Vagina (tissue), 2 donors: ENCODE measurements at regions not wholly inside any gene's neighbourhood (a gene's known extent, or its start where the extent isn't known, plus 50 kb on each side); places are given as distances from the start of the nearest gene placed in this dataset.

ENCODE experiments used
- DNase-seq, 2 donors: peaks; one replicate each; pipeline ENCODE4 v3.0.0-alpha.2; 2017; ENCODE audit errors: extremely low spot score in 2 of 2
- H3K27ac ChIP-seq: fragments of 200-600 bp; sonication (generic); one replicate; pipeline ENCODE4 v1.5.1; 2019
- H3K27me3 ChIP-seq: fragments of 200-600 bp; sonication (generic); one replicate; pipeline ENCODE4 v1.5.1; 2019
- H3K36me3 ChIP-seq, 2 donors: fragments of 200-600 bp; sonication (generic); one replicate each; pipeline ENCODE4 v1.5.1; 2017 to 2019
- H3K4me1 ChIP-seq: fragments of 200-600 bp; sonication (generic); one replicate; pipeline ENCODE4 v1.5.1; 2019
- H3K4me3 ChIP-seq, 2 donors: fragments of 200-600 bp; sonication (generic); 1 replicate in 1 of 2; 2 replicates in 1 of 2; pipeline ENCODE4 v1.5.1; 2016 to 2019
- H3K9me3 ChIP-seq: fragments of 200-600 bp; sonication (generic); one replicate; pipeline ENCODE4 v1.5.1; 2019
- POLR2A ChIP-seq, 2 donors: fragments of 450-650 bp; IDR thresholded peaks; one replicate each; pipeline ENCODE4 v1.6.1; 2017; ENCODE audit warnings: antibody characterized with exemption in 2 of 2, mild to moderate bottlenecking in 2 of 2, moderate library complexity in 2 of 2
- POLR2AphosphoS5 ChIP-seq, 2 donors: sonication (generic); formaldehyde crosslinking; IDR thresholded peaks; one replicate each; pipeline ENCODE4 v1.9.0; 2017; ENCODE audit warnings: antibody characterized with exemption in 2 of 2, mild to moderate bottlenecking in 2 of 2, low read depth in 1 of 2; ENCODE audit not compliant: insufficient read depth in 1 of 2
- intact Hi-C: fragments of 100-400 bp; cut with DNase I; formaldehyde crosslinking; loops from one replicate; pipeline ENCODE4 v1.15.1; 2023
- TF ChIP-seq, protein P1 (sequence below), 3 experiments: fragments of 450-650 bp in 2 of 3; fragments of 200-600 bp in 1 of 3; sonication (generic) in 1 of 3; IDR thresholded peaks; one replicate each; pipeline ENCODE4 v1.5.1; 2017 to 2019; ENCODE audit warnings: antibody characterized with exemption in 3 of 3, mild to moderate bottlenecking in 2 of 3, moderate library complexity in 2 of 3

DNA sequence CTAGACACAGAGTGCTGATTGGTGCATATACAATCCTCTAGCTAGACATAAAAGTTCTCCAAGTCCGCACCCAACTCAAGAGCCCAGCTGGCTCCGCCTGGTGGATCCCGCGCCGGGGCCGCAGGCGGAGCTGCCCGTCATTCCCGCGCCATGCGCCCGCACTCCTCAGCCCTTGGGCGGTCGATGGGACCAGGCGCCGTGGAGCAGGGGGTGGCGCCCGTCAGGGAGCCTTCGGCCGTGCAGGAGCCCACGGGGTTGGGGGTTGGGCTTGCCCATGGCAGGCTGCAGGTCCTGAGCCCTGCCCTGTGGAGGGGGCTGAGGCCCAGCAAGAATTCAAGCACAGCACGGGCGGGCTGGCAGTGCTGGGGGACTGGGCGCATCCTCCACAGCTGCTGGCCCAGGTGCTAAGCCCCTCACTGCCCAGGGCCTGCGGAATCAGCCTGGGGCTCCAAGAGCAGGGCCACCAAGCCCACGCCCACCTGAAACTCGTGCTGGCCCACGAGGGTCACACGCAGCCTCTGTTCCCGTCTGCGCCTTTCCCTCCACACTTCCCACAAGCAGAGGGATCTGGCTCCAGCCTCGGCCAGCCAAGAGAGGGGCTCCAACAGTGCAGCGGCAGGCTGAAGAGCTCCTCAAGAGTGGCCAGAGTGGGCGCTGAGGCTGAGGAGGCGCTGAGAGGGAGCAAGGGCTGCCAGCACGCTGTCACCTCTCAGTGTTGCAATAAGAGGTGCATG lies 604.2 kb upstream of the POM121L12 start:
- TF ChIP-seq, protein P1, sequence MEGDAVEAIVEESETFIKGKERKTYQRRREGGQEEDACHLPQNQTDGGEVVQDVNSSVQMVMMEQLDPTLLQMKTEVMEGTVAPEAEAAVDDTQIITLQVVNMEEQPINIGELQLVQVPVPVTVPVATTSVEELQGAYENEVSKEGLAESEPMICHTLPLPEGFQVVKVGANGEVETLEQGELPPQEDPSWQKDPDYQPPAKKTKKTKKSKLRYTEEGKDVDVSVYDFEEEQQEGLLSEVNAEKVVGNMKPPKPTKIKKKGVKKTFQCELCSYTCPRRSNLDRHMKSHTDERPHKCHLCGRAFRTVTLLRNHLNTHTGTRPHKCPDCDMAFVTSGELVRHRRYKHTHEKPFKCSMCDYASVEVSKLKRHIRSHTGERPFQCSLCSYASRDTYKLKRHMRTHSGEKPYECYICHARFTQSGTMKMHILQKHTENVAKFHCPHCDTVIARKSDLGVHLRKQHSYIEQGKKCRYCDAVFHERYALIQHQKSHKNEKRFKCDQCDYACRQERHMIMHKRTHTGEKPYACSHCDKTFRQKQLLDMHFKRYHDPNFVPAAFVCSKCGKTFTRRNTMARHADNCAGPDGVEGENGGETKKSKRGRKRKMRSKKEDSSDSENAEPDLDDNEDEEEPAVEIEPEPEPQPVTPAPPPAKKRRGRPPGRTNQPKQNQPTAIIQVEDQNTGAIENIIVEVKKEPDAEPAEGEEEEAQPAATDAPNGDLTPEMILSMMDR (IDR thresholded peaks at IDR 0.05) = no peak
- TF ChIP-seq POLR2AphosphoS5 (IDR thresholded peaks at IDR 0.05; ENCODE audit: insufficient read depth in 1 of 2, low read depth in 1 of 2) (no peak), POLR2A (IDR thresholded peaks at IDR 0.05) (no peak)
- H3K36me3 ChIP-seq = no peaks in the 10 kb centered on the region
- DNase-seq = no peak
- H3K27ac ChIP-seq = no peak overlapping the region
- H3K9me3 ChIP-seq = no peaks in the 10 kb centered on the region
- no peaks in the 10 kb centered on the region for H3K4me1 ChIP-seq
- H3K4me3 ChIP-seq = no peak overlapping the region
- H3K27me3 ChIP-seq = no peaks in the 10 kb centered on the region
- intact Hi-C loops = no loop called here

DNA sequence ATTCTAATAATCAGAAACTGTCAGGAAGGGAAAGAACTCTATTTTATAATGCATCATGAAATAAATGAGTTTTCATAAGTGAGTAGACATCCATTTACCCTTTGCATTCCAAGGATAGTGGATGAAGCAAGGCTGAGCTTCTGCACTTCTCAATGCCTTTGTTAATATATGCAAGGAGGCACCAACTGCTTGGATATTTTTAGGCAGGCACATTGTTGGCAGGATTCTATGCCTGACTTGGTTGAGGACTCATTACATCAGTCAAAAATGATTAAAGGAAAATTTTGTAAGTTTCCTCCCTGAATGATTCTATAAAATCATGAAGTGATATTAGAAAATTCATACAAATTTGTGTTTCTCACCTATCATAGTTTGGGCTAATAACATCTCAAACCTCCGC lies 612.2 kb upstream of the POM121L12 start:
- Histone ChIP-seq H3K27me3 (no peaks in the 10 kb centered on the region), H3K4me3 (no peak overlapping the region), H3K9me3 (no peaks in the 10 kb centered on the region), H3K36me3 (no peaks in the 10 kb centered on the region), H3K4me1 (no peaks in the 10 kb centered on the region), H3K27ac (no peak overlapping the region)
- DNase-seq = no peak
- intact Hi-C loops = no loop called here
- TF ChIP-seq POLR2A (IDR thresholded peaks at IDR 0.05) (no peak), POLR2AphosphoS5 (IDR thresholded peaks at IDR 0.05; ENCODE audit: insufficient read depth in 1 of 2, low read depth in 1 of 2) (no peak)
- TF ChIP-seq, protein P1 (IDR thresholded peaks at IDR 0.05) = no peak

DNA sequence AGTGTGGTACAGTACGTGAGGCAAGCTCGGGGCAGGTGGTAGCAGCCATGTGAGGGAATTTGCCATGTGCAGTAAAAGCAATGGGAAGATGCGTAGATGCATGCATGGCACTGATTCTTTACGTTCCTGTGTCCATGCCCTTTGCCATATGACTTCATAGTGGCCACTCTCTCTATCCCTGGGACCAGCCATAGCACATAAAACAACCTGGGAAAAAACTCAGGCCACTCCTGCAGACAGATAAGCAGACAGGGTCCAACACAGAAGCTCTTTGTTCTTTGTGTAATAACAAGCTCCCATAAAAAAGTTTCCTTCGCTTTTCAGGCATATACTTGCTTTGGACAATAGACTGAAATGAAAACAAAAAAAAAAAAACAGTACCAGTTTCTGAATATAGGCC lies 622.4 kb upstream of the POM121L12 start:
- Histone ChIP-seq H3K4me1 (no peaks in the 10 kb centered on the region), H3K4me3 (no peak overlapping the region), H3K9me3 (no peaks in the 10 kb centered on the region), H3K27me3 (no peaks in the 10 kb centered on the region), H3K36me3 (no peaks in the 10 kb centered on the region), H3K27ac (no peak overlapping the region)
- intact Hi-C loops = no loop called here
- TF ChIP-seq, protein P1 (IDR thresholded peaks at IDR 0.05) = no peak
- TF ChIP-seq POLR2AphosphoS5 (IDR thresholded peaks at IDR 0.05; ENCODE audit: insufficient read depth in 1 of 2, low read depth in 1 of 2) = no peak
- no peak for TF ChIP-seq POLR2A (IDR thresholded peaks at IDR 0.05)
- no peak for DNase-seq

DNA sequence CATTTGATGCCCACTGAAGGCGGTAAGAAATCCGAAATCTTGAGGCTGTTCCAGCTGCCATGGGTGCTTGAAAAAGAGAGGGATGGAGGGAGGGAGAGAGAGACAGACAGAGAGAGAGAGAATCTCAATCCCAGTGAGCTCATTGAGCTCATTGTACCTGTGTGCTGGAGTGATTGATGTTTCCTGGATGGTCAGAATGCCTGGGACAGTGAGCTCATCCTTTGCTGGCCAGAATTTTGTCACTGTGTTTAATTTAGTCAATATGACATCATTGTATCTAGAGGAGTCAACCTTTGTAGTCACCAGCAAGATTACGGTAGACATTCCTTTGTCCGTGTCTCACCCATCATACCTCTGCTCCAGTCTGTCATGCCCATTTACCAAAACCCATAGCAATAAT lies 625.4 kb upstream of the POM121L12 start:
- intact Hi-C loops = no loop called here
- Histone ChIP-seq H3K27me3 (no peaks in the 10 kb centered on the region), H3K4me3 (no peak overlapping the region), H3K9me3 (no peaks in the 10 kb centered on the region), H3K4me1 (no peaks in the 10 kb centered on the region), H3K36me3 (no peaks in the 10 kb centered on the region), H3K27ac (no peak overlapping the region)
- DNase-seq = no peak
- TF ChIP-seq, protein P1 (IDR thresholded peaks at IDR 0.05) = no peak
- TF ChIP-seq POLR2AphosphoS5 (IDR thresholded peaks at IDR 0.05; ENCODE audit: insufficient read depth in 1 of 2, low read depth in 1 of 2) = no peak
- TF ChIP-seq POLR2A (IDR thresholded peaks at IDR 0.05) = no peak

DNA sequence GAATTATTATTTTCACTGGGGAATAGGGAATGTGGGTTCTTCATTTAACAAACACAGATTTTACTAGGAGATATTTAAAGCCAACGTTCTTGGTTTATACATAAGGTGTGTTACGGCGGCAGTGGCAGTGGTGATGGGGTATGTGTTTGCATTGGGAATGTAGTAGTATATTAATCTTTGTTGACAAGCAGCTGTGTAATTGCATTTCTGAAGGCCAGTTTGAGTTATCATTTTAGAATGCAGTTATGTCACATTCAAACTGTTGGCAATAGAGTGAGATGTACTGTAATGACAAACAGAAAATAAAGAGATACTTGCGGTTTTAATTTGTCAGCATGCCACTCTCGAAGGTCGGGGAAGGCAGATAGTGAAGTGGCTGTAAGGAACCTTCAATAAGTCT lies 628.6 kb upstream of the POM121L12 start:
- DNase-seq = no peak
- Histone ChIP-seq H3K27me3 (no peaks in the 10 kb centered on the region), H3K4me3 (no peak overlapping the region), H3K4me1 (no peaks in the 10 kb centered on the region), H3K9me3 (no peaks in the 10 kb centered on the region), H3K27ac (no peak overlapping the region), H3K36me3 (no peaks in the 10 kb centered on the region)
- TF ChIP-seq POLR2A (IDR thresholded peaks at IDR 0.05) (no peak), POLR2AphosphoS5 (IDR thresholded peaks at IDR 0.05; ENCODE audit: insufficient read depth in 1 of 2, low read depth in 1 of 2) (no peak)
- TF ChIP-seq, protein P1 (IDR thresholded peaks at IDR 0.05) = no peak
- intact Hi-C loops = no loop called here
